ENCODE measurements at regions not wholly inside any gene's neighbourhood (a gene's known extent, or its start where the extent isn't known, plus 50 kb on each side); places are given as distances from the start of the nearest gene placed in this dataset.

DNA sequence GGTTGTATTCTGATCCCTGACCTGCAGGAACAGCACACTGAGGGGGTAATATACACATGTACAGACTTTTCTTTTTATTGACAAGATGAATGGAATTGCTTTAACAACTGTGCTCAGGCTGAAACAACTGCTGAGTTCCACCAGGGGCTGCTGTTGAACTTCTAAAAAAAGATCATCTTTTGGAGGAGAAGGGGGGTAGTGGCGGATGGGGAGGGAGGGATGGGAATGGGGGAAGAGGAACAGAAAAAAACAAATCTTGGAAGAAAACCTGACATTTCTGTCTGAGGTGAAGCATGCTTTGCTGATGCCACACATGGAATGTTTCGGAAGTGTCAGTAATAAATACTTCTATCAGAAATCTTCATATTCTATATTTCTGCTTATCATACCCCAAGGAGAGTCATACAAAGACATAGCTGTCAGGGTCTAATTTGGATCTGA lies 75.0 kb downstream of the RWDD3 start (continued):
- TF ChIP-seq TEAD4 (IDR thresholded peaks at IDR 0.05; ENCODE audit: borderline replicate concordance, insufficient read depth) (no peak), CTCF (IDR thresholded peaks at IDR 0.05) (peak; percentile 62), YY1 (IDR thresholded peaks at IDR 0.05; ENCODE audit: low read depth) (no peak), MEF2A (IDR thresholded peaks at IDR 0.05; ENCODE audit: borderline replicate concordance, low read depth) (no peak), FOXJ3 (CRISPR knock-in tag; IDR thresholded peaks at IDR 0.05) (0 out of 2 replicates have a peak, but pooled peaks have one; percentile 25), USF1 (IDR thresholded peaks at IDR 0.05; ENCODE audit: borderline replicate concordance, low read depth) (no peak), CHD2 (IDR thresholded peaks at IDR 0.05; ENCODE audit: low read length, partially characterized antibody) (peak; percentile 60), SMC3 (IDR thresholded peaks at IDR 0.05; ENCODE audit: low read depth, low read length) (peak; percentile 64; the same call in 1 of the 2 replicates), IRF3 (IDR thresholded peaks at IDR 0.05; ENCODE audit: low read depth, low read length) (no peak), REST (IDR thresholded peaks at IDR 0.05; ENCODE audit: low read depth, low read length) (no peak)
- TF ChIP-seq, protein P1, sequence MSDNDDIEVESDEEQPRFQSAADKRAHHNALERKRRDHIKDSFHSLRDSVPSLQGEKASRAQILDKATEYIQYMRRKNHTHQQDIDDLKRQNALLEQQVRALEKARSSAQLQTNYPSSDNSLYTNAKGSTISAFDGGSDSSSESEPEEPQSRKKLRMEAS (IDR thresholded peaks at IDR 0.05; ENCODE audit: low read depth): no peak

DNA sequence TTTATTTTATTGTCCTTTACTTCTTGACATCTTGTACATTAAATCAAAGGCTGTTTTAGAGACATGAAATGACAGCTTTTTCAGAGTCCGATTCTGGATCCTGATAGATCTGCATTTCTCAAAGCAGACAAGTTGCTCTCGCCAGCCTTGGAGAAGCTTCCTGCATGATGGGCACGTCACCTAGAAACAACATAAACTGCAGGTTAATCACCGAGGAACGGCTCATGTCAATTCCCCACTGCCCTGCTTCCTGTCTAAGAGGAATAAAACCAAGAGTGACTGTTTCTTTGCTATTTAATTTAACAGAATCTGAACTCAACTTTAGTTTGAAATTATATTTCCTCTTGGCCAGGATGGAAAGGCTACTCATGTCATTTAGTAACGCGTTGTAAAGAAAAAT lies 77.0 kb downstream of the RWDD3 start:
- Histone ChIP-seq H3K9me3 (no peaks in the 10 kb centered on the region), H4K20me1 (ENCODE audit: insufficient read depth) (no peaks in the 10 kb centered on the region), H3K27me3 (ENCODE audit: insufficient read depth) (no peaks in the 10 kb centered on the region; the same call in 1 of the 2 replicates), H3K27ac (ENCODE audit: low read depth in 2 of 2, low read length in 1 of 2) (peak overlapping the region; percentile 28 to 100; a peak in 3 of 4 replicates), H3K9me2 (no peaks in the 10 kb centered on the region), H3K9ac (no peak overlapping the region), H3K4me1 (ENCODE audit: control insufficient read depth in 1 of 2, insufficient read depth in 2 of 2, low read depth in 1 of 2, low read length in 1 of 2) (peaks cover 0 to 41% of the 10 kb centered on the region in 2 experiments; a peak in 2 of 4 replicates), H2AFZ (ENCODE audit: low read depth) (no peak overlapping the region), H3K4me2 (peak overlapping the region; percentile 31; the same call in 1 of the 2 replicates), H3F3A (replicated peaks; ENCODE audit: insufficient read depth) (no peaks in the 10 kb centered on the region), H3K36me3 (replicated peaks in 1 of 2; ENCODE audit: control insufficient read depth in 1 of 2, insufficient read depth in 2 of 2, low read length in 1 of 2) (no peaks in the 10 kb centered on the region), H3K4me3 (ENCODE audit: low read depth in 2 of 2, low read length in 1 of 2) (no peak overlapping the region), H3K79me2 (ENCODE audit: insufficient read depth) (no peaks in the 10 kb centered on the region)
- TF ChIP-seq RXRA (IDR thresholded peaks at IDR 0.05; ENCODE audit: borderline replicate concordance, low read depth) (no peak), TCF12 (IDR thresholded peaks at IDR 0.05) (no peak), RAD21 (IDR thresholded peaks at IDR 0.05; ENCODE audit: low read length) (peak; percentile 20), GATA2 (CRISPR knock-in tag; IDR thresholded peaks at IDR 0.05) (no peak; the same call in 1 of the 2 replicates), MXI1 (IDR thresholded peaks at IDR 0.05; ENCODE audit: low read depth, low read length) (0 out of 2 replicates have a peak, but pooled peaks have one; percentile 12)
- CTCF ChIA-PET: interaction anchor here (1.0 to 1.9 kb wide), 4 partner anchors 207 to 642 kb away, joined by 3 to 9 read pairs (median 4); no protein-coding TSS in a partner anchor
- 3% methylated on average over 7 of the region's 7 CpGs for WGBS (ENCODE audit: low lambda C conversion rate)
- DNase-seq: peak; percentile 37
- POLR2A ChIA-PET: interaction anchor here (0.6 to 2.1 kb wide), 10 partner anchors 71 to 699 kb away, joined by 3 to 9 read pairs (median 4); no protein-coding TSS in a partner anchor

Measured in SK-N-SH (cell line).